ENCODE measurements at regions not wholly inside any gene's neighbourhood (a gene's known extent, or its start where the extent isn't known, plus 50 kb on each side); places are given as distances from the start of the nearest gene placed in this dataset.
A peak's percentile ranks its signal among the peaks of the same experiment; 100 is the strongest.

GRCh38 chr12:116455540-116456329 is 103.4 kb upstream of the MAP1LC3B2 start:
- Histone ChIP-seq H3K27me3 (no peaks in the 10 kb centered on the region), H3K9me2 (replicated peaks; ENCODE audit: insufficient read depth) (no peaks in the 10 kb centered on the region), H2AFZ (no peak overlapping the region), H3K36me3 (replicated peaks; ENCODE audit: insufficient read depth, low read depth) (no peaks in the 10 kb centered on the region), H3K9me3 (ENCODE audit: low read depth) (no peaks in the 10 kb centered on the region), H4K20me1 (ENCODE audit: insufficient read depth, poor library complexity, severe bottlenecking) (no peaks in the 10 kb centered on the region), H3K4me2 (peak overlapping the region; percentile 51), H3K4me1 (ENCODE audit: insufficient read depth) (peaks cover 27% of the 10 kb centered on the region), H3K27ac (peak overlapping the region; percentile 91), H3K4me3 (no peak overlapping the region), H3K79me2 (no peaks in the 10 kb centered on the region)
- 42% methylated on average over 17 of the region's 17 CpGs for WGBS (ENCODE audit: low lambda C conversion rate, missing lambda C conversion rate)
- TF ChIP-seq EZH2phosphoT487 (IDR thresholded peaks at IDR 0.05; ENCODE audit: low read depth, severe bottlenecking, unreplicated experiment) (no peak), EZH2 (IDR thresholded peaks at IDR 0.05; ENCODE audit: borderline replicate concordance) (no peak)
- TF ChIP-seq, protein P1, sequence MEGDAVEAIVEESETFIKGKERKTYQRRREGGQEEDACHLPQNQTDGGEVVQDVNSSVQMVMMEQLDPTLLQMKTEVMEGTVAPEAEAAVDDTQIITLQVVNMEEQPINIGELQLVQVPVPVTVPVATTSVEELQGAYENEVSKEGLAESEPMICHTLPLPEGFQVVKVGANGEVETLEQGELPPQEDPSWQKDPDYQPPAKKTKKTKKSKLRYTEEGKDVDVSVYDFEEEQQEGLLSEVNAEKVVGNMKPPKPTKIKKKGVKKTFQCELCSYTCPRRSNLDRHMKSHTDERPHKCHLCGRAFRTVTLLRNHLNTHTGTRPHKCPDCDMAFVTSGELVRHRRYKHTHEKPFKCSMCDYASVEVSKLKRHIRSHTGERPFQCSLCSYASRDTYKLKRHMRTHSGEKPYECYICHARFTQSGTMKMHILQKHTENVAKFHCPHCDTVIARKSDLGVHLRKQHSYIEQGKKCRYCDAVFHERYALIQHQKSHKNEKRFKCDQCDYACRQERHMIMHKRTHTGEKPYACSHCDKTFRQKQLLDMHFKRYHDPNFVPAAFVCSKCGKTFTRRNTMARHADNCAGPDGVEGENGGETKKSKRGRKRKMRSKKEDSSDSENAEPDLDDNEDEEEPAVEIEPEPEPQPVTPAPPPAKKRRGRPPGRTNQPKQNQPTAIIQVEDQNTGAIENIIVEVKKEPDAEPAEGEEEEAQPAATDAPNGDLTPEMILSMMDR (IDR thresholded peaks at IDR 0.05; ENCODE audit: poor library complexity) = no peak
- DNase-seq (ENCODE audit: low spot score) = peak; percentile 92

- H3K4me1 ChIP-seq (ENCODE audit: insufficient read depth) = peaks cover 27% of the 10 kb centered on the region
- H3K27me3 ChIP-seq = no peaks in the 10 kb centered on the region
- H3K9me3 ChIP-seq (ENCODE audit: low read depth) = no peaks in the 10 kb centered on the region
- no peak overlapping the region for H3K4me3 ChIP-seq
- no peaks in the 10 kb centered on the region for H3K9me2 ChIP-seq (replicated peaks; ENCODE audit: insufficient read depth)
- no peak for DNase-seq (ENCODE audit: low spot score)
- no peaks in the 10 kb centered on the region for H4K20me1 ChIP-seq (ENCODE audit: insufficient read depth, poor library complexity, severe bottlenecking)
- TF ChIP-seq EZH2 (IDR thresholded peaks at IDR 0.05; ENCODE audit: borderline replicate concordance) (no peak), EZH2phosphoT487 (IDR thresholded peaks at IDR 0.05; ENCODE audit: low read depth, severe bottlenecking, unreplicated experiment) (no peak)
- TF ChIP-seq, protein P1 (IDR thresholded peaks at IDR 0.05; ENCODE audit: poor library complexity) = no peak
- H3K79me2 ChIP-seq = no peaks in the 10 kb centered on the region
- H3K36me3 ChIP-seq (replicated peaks; ENCODE audit: insufficient read depth, low read depth) = no peaks in the 10 kb centered on the region
- H2AFZ ChIP-seq = no peak overlapping the region
- 76% methylated on average over 15 of the region's 15 CpGs for WGBS (ENCODE audit: low lambda C conversion rate, missing lambda C conversion rate)
- peak overlapping the region; percentile 91 for H3K27ac ChIP-seq
- peak overlapping the region; percentile 41 for H3K4me2 ChIP-seq
These were observed 102.7 kb upstream of the MAP1LC3B2 start for GRCh38 chr12:116456330-116457082.

DNA sequence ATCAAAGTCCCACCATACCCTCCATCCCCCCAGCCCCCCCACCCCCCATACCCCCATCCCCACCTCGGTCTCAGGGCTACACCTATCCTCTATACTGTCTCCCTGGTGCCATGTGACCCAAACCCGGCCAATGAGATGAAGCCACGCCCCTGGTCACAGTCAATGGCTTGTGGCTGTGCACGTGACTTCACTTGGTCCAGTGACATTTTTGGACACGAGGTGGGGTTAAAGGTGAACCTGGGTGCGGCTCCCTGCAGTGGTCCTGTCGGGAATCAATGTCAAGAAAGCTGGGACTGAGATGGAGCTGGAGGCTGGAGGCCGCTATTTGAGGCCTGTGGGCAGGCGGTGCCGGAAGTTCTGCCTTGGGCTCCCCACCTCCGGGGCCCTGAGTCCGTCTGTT is 100.7 kb upstream of the MAP1LC3B2 start:
- Histone ChIP-seq H4K20me1 (ENCODE audit: insufficient read depth, poor library complexity, severe bottlenecking) (no peaks in the 10 kb centered on the region), H3K27me3 (no peaks in the 10 kb centered on the region), H3K4me3 (no peak overlapping the region), H2AFZ (no peak overlapping the region), H3K79me2 (no peaks in the 10 kb centered on the region), H3K9me2 (replicated peaks; ENCODE audit: insufficient read depth) (no peaks in the 10 kb centered on the region), H3K4me2 (no peak overlapping the region), H3K9me3 (ENCODE audit: low read depth) (no peaks in the 10 kb centered on the region), H3K27ac (no peak overlapping the region), H3K4me1 (ENCODE audit: insufficient read depth) (peaks cover 27% of the 10 kb centered on the region), H3K36me3 (replicated peaks; ENCODE audit: insufficient read depth, low read depth) (no peaks in the 10 kb centered on the region)
- 94% methylated on average over 12 of the region's 12 CpGs for WGBS (ENCODE audit: low lambda C conversion rate, missing lambda C conversion rate)
- DNase-seq (ENCODE audit: low spot score) = no peak
- no peak for TF ChIP-seq EZH2phosphoT487 (IDR thresholded peaks at IDR 0.05; ENCODE audit: low read depth, severe bottlenecking, unreplicated experiment)
- no peak for TF ChIP-seq EZH2 (IDR thresholded peaks at IDR 0.05; ENCODE audit: borderline replicate concordance)
- TF ChIP-seq, protein P1 (IDR thresholded peaks at IDR 0.05; ENCODE audit: poor library complexity) = no peak

All from hepatocyte (in vitro differentiated cells).